ENCODE measurements at regions not wholly inside any gene's neighbourhood (a gene's known extent, or its start where the extent isn't known, plus 50 kb on each side); places are given as distances from the start of the nearest gene placed in this dataset.
"Not testable (repeated sequence)": the region's sequence is repeated elsewhere in the genome, so short reads cannot be mapped to it uniquely, and the experiment has no call there.

DNA sequence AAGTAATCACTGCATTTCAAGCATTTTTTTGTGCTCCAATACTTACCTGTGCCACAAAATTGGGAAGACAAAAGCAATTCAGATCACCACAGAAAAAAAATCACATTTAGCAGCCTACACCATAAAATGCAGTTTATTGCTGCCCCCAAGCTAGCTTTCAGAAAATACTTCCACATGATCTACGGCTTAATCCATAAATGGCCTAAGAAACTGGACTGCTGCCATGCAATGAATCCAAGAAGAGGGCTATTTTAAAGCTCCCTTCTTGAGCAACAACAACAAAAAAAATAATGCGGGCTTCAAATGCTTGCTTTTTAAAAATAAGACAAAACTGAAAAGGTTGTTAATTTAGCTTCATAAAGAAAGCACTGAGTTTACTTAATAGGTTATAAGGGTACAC, 272.3 kb downstream of the RAD51AP2 start:
- no peaks in the 10 kb centered on the region for H3K9me3 Mint-ChIP-seq
- no peaks in the 10 kb centered on the region for H3K27me3 Mint-ChIP-seq
- H3K4me1 Mint-ChIP-seq (ENCODE audit: low read depth): no peaks in the 10 kb centered on the region
- no peak overlapping the region for H3K4me3 Mint-ChIP-seq
- H3K27ac Mint-ChIP-seq: no peak overlapping the region
- H3K36me3 Mint-ChIP-seq (ENCODE audit: low read depth): no peaks in the 10 kb centered on the region
- intact Hi-C loops (cut with micrococcal nuclease): no loop called here

DNA sequence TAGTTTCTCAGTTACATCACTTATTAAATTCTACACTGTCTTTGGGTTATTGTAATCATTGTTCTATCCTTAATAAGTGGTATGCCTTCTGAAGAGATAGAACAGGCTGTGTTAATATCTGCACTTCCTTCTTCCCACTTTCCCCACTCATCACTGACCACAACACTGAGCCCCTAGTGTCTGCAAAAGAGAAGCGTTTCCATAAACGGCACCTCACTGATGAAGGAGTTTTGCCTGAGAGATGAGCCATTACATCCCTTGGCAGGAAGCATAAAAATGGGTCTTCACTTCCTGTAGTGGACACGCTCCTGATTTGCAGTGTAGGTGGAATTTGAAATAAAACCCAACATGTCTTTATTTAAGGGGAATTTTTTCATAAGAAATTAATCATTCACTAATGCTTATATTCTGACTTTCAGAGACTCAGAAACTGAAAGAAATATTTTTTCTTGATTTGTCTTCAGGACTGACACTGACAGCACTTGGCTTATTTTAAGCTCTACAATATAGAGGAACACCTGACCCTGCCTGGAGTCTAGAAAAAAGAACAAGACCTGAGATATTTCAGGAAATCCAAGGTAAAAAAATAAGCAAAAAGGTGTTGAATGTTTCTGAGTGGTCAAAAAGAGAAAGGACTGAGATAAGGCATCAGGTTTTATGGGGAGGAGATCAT, 275.3 kb downstream of the RAD51AP2 start:
- Mint-ChIP-seq H3K9me3 (no peaks in the 10 kb centered on the region), H3K4me1 (ENCODE audit: low read depth) (no peaks in the 10 kb centered on the region), H3K36me3 (ENCODE audit: low read depth) (no peaks in the 10 kb centered on the region), H3K27me3 (no peaks in the 10 kb centered on the region), H3K4me3 (no peak overlapping the region), H3K27ac (no peak overlapping the region)
- intact Hi-C loops (cut with micrococcal nuclease): no loop called here

- H3K4me3 Mint-ChIP-seq: no peak overlapping the region
- no peaks in the 10 kb centered on the region for H3K4me1 Mint-ChIP-seq (ENCODE audit: low read depth)
- intact Hi-C loops (cut with micrococcal nuclease): no loop called here
- no peaks in the 10 kb centered on the region for H3K27me3 Mint-ChIP-seq
- H3K27ac Mint-ChIP-seq: no peak overlapping the region
- no peaks in the 10 kb centered on the region for H3K36me3 Mint-ChIP-seq (ENCODE audit: low read depth)
- no peaks in the 10 kb centered on the region for H3K9me3 Mint-ChIP-seq
Observed at GRCh38 chr2:17239550-17239949, 278.7 kb downstream of the RAD51AP2 start.

DNA sequence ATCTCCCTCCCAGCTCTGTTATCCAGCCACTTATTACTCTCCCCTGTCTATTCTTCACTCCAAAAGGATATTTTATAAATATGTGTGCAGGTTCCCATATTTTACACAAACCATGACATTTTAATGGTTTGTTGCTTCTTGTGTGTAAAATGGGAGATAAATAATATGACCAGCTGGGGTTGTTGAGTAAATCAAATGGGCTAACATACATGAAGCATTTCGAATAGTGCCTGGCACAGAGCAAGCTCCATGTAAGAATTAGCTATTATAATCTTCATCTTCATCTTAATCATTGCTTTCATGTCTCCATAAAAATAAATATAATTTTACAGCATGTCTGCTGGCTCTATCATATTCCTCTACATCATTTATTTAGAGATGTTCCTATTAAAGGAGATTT, 283.1 kb downstream of the RAD51AP2 start:
- Mint-ChIP-seq H3K4me1 (ENCODE audit: low read depth) (no peaks in the 10 kb centered on the region), H3K27ac (no peak overlapping the region), H3K36me3 (ENCODE audit: low read depth) (no peaks in the 10 kb centered on the region), H3K9me3 (no peaks in the 10 kb centered on the region), H3K27me3 (no peaks in the 10 kb centered on the region), H3K4me3 (no peak overlapping the region)
- intact Hi-C loops (cut with micrococcal nuclease): no loop called here

- no peaks in the 10 kb centered on the region for H3K4me1 Mint-ChIP-seq (ENCODE audit: low read depth)
- no peaks in the 10 kb centered on the region for H3K27me3 Mint-ChIP-seq
- intact Hi-C loops (cut with micrococcal nuclease): no loop called here
- no peaks in the 10 kb centered on the region for H3K36me3 Mint-ChIP-seq (ENCODE audit: low read depth)
- H3K27ac Mint-ChIP-seq: no peak overlapping the region
- no peaks in the 10 kb centered on the region for H3K9me3 Mint-ChIP-seq
- H3K4me3 Mint-ChIP-seq: no peak overlapping the region
Observed at GRCh38 chr2:17232776-17233556, 285.3 kb downstream of the RAD51AP2 start.

- no peak overlapping the region for H3K4me3 Mint-ChIP-seq
- H3K36me3 Mint-ChIP-seq (ENCODE audit: low read depth): no peaks in the 10 kb centered on the region
- no peaks in the 10 kb centered on the region for H3K27me3 Mint-ChIP-seq
- H3K4me1 Mint-ChIP-seq (ENCODE audit: low read depth): no peaks in the 10 kb centered on the region
- intact Hi-C loops (cut with micrococcal nuclease): no loop called here
- no peak overlapping the region for H3K27ac Mint-ChIP-seq
- H3K9me3 Mint-ChIP-seq: no peaks in the 10 kb centered on the region
Observed at GRCh38 chr2:17231394-17231965, 286.8 kb downstream of the RAD51AP2 start.

- no peaks in the 10 kb centered on the region for H3K27me3 Mint-ChIP-seq
- no peaks in the 10 kb centered on the region for H3K36me3 Mint-ChIP-seq (ENCODE audit: low read depth)
- H3K4me1 Mint-ChIP-seq (ENCODE audit: low read depth): no peaks in the 10 kb centered on the region
- H3K27ac Mint-ChIP-seq: no peak overlapping the region
- no peaks in the 10 kb centered on the region for H3K9me3 Mint-ChIP-seq
- H3K4me3 Mint-ChIP-seq: no peak overlapping the region
- intact Hi-C loops (cut with micrococcal nuclease): no loop called here
Observed at GRCh38 chr2:17229414-17229813, 288.8 kb downstream of the RAD51AP2 start.

GRCh38 chr2:17228461-17228860, 289.8 kb downstream of the RAD51AP2 start:
- Mint-ChIP-seq H3K4me1 (ENCODE audit: low read depth) (no peaks in the 10 kb centered on the region), H3K27ac (no peak overlapping the region), H3K4me3 (no peak overlapping the region), H3K36me3 (ENCODE audit: low read depth) (no peaks in the 10 kb centered on the region), H3K9me3 (no peaks in the 10 kb centered on the region), H3K27me3 (no peaks in the 10 kb centered on the region)
- intact Hi-C loops (cut with micrococcal nuclease): no loop called here

GRCh38 chr2:17227856-17228255, 290.4 kb downstream of the RAD51AP2 start:
- no peak overlapping the region for H3K27ac Mint-ChIP-seq
- no peaks in the 10 kb centered on the region for H3K36me3 Mint-ChIP-seq (ENCODE audit: low read depth)
- H3K4me3 Mint-ChIP-seq: no peak overlapping the region
- no peaks in the 10 kb centered on the region for H3K4me1 Mint-ChIP-seq (ENCODE audit: low read depth)
- intact Hi-C loops (cut with micrococcal nuclease): no loop called here
- H3K27me3 Mint-ChIP-seq: no peaks in the 10 kb centered on the region
- no peaks in the 10 kb centered on the region for H3K9me3 Mint-ChIP-seq

- Mint-ChIP-seq H3K27me3 (no peaks in the 10 kb centered on the region), H3K36me3 (ENCODE audit: low read depth) (no peaks in the 10 kb centered on the region), H3K4me3 (no peak overlapping the region), H3K4me1 (ENCODE audit: low read depth) (no peaks in the 10 kb centered on the region), H3K27ac (no peak overlapping the region), H3K9me3 (no peaks in the 10 kb centered on the region)
- intact Hi-C loops (cut with micrococcal nuclease): no loop called here
Observed at GRCh38 chr2:17226941-17227490, 291.2 kb downstream of the RAD51AP2 start.

DNA sequence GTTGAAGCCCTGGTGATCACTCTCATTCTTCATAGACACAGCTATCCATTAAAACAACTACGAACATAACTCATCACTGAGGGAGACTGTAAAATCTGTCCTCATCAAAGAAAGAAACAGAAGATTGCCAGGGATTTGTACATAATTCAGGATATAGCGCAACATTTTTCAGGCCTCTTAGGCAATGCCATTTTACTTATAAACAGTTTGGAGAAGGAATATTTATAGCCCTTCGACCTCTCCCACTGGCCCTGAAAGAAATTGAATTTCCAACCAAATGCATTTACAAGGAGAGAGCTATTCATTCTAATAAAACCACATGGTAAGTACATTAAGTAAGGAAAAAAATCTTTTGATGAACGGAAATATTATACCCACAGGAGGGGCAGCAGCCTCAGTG, 295.0 kb downstream of the RAD51AP2 start:
- H3K27me3 Mint-ChIP-seq: no peaks in the 10 kb centered on the region
- no peak overlapping the region for H3K27ac Mint-ChIP-seq
- H3K4me3 Mint-ChIP-seq: no peak overlapping the region
- H3K36me3 Mint-ChIP-seq (ENCODE audit: low read depth): no peaks in the 10 kb centered on the region
- no peaks in the 10 kb centered on the region for H3K4me1 Mint-ChIP-seq (ENCODE audit: low read depth)
- intact Hi-C loops (cut with micrococcal nuclease): no loop called here
- H3K9me3 Mint-ChIP-seq: no peaks in the 10 kb centered on the region

DNA sequence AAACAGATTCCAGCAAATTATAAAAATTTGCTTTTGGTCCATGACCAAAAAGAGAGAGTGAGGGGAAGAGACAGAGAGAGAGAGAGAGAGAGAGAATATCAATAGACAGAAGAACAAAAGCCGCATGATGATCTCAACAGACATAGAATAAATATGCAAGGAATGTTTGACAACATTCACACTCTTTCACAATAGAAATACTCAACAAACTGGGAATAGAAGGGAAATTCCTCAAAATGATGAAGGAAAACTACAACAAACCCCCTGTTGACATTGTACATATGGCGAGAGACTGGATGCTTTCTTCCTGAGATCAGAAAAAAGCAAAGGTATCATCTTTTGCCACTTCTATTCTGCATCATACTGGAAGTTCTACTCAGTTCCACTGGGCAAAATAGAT, 309.7 kb downstream of the RAD51AP2 start:
- Mint-ChIP-seq H3K4me1 (ENCODE audit: low read depth) (peaks cover under 1% of the 10 kb centered on the region), H3K9me3 (peaks cover 10% of the 10 kb centered on the region), H3K27me3 (no peaks in the 10 kb centered on the region), H3K36me3 (ENCODE audit: low read depth) (no peaks in the 10 kb centered on the region), H3K27ac (no peak overlapping the region), H3K4me3 (no peak overlapping the region)
- intact Hi-C loops (cut with micrococcal nuclease): no loop called here

- no peaks in the 10 kb centered on the region for H3K36me3 Mint-ChIP-seq (ENCODE audit: low read depth)
- H3K4me1 Mint-ChIP-seq (ENCODE audit: low read depth): peaks cover 11% of the 10 kb centered on the region
- H3K27me3 Mint-ChIP-seq: no peaks in the 10 kb centered on the region
- peaks cover 11% of the 10 kb centered on the region for H3K9me3 Mint-ChIP-seq
- intact Hi-C loops (cut with micrococcal nuclease): no loop called here
- no peak overlapping the region for H3K27ac Mint-ChIP-seq
- no peak overlapping the region for H3K4me3 Mint-ChIP-seq
Observed at GRCh38 chr2:17206771-17207170, 311.5 kb downstream of the RAD51AP2 start.

DNA sequence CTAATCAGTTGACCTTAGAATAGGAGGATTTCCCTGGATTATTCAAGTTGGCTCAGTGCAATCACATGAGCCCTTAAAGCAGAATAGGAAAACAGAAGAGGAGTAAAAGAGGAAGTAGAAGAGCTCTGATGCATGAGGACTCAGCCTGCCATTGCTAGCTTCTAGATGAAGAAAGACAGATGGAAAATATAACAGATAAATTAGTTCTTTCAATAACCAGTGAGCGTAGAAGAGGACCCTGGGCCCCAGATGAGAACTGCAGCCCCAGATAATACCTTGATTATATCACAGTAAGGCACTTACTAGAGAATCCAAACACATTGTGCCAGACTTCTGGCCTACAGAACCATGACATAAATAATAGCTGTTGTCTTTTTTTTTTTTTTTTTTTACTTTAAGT, 314.0 kb downstream of the RAD51AP2 start:
- H3K27ac Mint-ChIP-seq; intact Hi-C loops (cut with micrococcal nuclease); H3K27me3 Mint-ChIP-seq; H3K4me3 Mint-ChIP-seq; H3K36me3 Mint-ChIP-seq (ENCODE audit: low read depth): not testable (repeated sequence)
- Mint-ChIP-seq H3K9me3 (peaks cover 11% of the 10 kb centered on the region), H3K4me1 (ENCODE audit: low read depth) (peaks cover 11% of the 10 kb centered on the region)

Data from dendritic cell treated with granulocyte-macrophage colony-stimulating factor and Interleukin-4, amounts not matched to agents 40 ng/mL and 50 ng/mL, for 4 days (primary cell).